GM13977 (cell line): ENCODE measurements at regions not wholly inside any gene's neighbourhood (a gene's known extent, or its start where the extent isn't known, plus 50 kb on each side); places are given as distances from the start of the nearest gene placed in this dataset.
"Not testable (repeated sequence)": the region's sequence is repeated elsewhere in the genome, so short reads cannot be mapped to it uniquely, and the experiment has no call there.

Source experiments
- DNase-seq: peaks from one replicate; pipeline ENCODE4 v3.0.0; 2012; ENCODE audit warnings: low spot score
- in situ Hi-C: fragments of 300-500 bp; cut with MboI; formaldehyde crosslinking; loops from one replicate; pipeline ENCODE4 v1.12.0; 2022; ENCODE audit warnings: low sequenced_read_pairs, low pct_unique_long_range_greater_than_20kb, mixed read lengths, inconsistent platforms; ENCODE audit not compliant: unreplicated experiment
- TF ChIP-seq, protein P1 (sequence below): IDR thresholded peaks from 2 replicates; pipeline ENCODE4 v1.5.1; 2012; ENCODE audit warnings: mild to moderate bottlenecking, control low read depth; ENCODE audit not compliant: insufficient read depth; ENCODE audit errors: extremely low read depth, missing control alignments

DNA sequence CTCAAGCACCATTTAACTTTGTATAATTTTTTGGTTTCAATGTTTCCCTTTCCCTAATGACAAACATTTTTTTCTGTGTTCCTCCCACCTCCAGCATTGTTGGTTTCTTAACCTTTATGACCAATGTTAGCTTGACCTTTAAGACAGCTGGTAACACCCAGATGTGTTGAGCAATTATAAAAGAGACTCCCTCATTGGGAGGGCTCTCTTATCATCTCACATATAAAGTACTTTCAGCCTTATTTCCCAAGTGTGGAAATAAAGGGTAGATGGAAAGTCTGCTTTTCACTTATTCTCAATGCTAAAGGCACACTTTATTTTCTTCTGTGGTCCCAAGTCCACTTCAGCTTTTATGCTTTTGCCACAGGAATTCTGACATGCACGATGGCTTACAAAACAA, 1420.4 kb downstream of the RAPGEF2 start:
- TF ChIP-seq, protein P1, sequence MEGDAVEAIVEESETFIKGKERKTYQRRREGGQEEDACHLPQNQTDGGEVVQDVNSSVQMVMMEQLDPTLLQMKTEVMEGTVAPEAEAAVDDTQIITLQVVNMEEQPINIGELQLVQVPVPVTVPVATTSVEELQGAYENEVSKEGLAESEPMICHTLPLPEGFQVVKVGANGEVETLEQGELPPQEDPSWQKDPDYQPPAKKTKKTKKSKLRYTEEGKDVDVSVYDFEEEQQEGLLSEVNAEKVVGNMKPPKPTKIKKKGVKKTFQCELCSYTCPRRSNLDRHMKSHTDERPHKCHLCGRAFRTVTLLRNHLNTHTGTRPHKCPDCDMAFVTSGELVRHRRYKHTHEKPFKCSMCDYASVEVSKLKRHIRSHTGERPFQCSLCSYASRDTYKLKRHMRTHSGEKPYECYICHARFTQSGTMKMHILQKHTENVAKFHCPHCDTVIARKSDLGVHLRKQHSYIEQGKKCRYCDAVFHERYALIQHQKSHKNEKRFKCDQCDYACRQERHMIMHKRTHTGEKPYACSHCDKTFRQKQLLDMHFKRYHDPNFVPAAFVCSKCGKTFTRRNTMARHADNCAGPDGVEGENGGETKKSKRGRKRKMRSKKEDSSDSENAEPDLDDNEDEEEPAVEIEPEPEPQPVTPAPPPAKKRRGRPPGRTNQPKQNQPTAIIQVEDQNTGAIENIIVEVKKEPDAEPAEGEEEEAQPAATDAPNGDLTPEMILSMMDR = no peak
- in situ Hi-C loops = no loop called here
- DNase-seq = no peak

DNA sequence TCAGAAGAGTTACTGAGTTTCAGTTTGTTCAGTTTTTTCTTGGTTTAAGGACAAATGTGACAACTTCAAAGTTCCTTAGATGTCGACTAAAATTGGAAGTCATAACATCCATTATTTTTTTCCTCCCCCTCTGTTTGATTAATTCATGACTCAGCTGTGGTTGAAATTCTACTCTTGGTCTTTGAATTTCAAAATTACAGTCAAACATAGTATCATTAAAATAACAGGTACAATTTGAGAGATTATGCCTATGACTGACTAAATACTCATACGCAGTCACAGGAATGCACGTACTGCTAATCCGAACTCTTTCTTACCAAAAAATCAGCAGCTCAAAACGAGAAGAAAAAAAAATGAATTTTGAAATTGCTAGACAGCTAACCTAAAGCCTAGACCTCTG, 1434.8 kb downstream of the RAPGEF2 start:
- TF ChIP-seq, protein P1 = no peak
- in situ Hi-C loops = no loop called here
- DNase-seq = no peak

DNA sequence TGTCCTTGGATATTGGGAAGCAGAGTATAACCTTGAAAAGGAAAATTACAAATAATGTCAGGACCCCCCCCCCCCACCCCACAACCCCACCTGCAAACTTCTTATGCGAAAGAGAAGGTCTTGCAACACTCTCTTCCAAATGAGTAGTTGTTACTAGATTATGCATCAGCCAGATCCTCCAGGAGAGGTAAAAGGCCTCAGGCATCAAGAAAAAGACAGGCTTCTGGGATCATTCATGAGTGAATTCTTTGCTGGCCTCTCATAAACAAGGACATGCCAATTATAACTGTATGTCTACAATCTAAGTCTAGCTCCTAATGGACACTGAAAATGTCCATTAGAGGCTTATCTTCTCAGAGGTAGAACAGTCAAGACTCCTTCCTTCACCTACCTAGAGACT, 1443.3 kb downstream of the RAPGEF2 start:
- TF ChIP-seq, protein P1 = no peak
- DNase-seq = no peak
- in situ Hi-C loops = no loop called here

DNA sequence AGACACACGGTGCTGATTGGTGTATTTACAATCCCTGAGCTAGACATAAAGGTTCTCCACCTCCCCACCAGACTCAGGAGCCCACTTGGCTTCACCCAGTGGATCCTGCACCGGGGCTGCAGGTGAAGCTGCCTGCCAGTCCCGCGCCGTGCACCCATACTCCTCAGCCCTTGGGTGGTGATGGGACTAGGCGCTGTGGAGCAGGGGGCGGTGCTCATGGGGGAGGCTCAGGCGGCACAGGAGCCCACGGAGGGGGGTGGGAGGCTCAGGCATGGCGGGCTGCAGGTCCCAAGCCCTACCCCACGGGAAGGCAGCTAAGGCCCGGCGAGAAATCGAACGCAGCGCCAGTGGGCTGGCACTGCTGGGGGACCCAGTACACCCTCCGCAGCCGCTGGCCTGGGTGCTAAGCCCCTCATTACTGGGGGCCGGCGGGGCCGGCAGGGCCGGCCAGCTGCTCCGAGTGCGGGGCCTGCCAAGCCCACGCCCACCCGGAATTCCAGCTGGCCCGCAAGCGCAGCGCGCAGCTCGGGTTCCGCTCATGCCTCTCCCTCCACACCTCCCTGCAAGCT, 1447.2 kb downstream of the RAPGEF2 start:
- in situ Hi-C loops, DNase-seq: not testable (repeated sequence)

DNA sequence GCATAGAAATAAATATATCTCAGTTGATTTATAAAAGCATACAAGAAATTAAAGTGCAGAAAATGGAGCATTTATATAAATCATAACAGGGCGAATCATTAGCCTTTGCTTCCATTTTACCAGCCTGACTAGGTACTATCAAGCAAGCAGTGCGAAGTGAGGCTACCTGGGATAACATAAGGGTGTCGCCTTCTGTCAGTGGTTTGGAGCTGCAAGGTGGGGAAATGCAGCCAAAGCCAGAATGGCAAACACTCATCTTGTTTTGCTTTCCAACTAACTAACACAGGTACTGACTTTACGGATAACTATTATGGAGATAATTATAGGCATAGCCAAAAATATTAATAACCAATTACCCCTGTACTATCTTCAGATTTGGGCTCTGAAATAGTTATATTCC, 1459.8 kb downstream of the RAPGEF2 start:
- in situ Hi-C loops = no loop called here
- TF ChIP-seq, protein P1 = no peak
- no peak for DNase-seq

DNA sequence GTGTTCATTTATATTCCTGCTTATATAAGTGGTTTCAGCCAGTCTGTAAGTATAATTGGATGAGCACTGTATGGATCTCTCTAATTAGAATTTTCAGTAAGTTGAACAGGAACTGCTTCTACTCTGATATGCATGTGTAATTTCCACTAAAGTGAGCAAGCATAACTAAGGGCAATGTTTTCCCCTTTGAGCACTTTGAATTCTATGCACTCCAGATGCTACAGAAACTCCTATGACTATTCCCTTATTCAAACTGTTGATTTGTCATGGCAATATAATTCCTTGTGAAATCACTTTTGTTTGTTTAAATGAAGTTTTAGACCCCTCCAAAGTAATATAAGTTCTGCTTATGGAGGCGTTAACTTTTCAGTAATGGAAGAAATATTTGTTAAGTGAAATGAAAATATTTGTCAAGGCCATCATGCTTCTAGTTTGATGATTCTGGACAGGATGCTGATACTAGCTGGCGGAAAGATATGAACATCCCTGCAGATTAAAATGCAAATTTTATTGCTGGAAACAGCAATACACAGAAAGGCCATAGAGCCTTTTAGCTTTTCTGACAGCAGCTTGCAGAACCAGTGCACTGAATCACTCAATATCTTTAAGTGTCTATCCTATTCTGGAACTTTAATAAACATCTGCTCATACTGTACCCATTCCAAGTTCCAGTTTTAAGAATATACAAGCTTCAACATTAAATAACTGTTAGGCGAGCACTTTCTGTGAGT, 1460.8 kb downstream of the RAPGEF2 start:
- no peak for DNase-seq
- in situ Hi-C loops = no loop called here

DNA sequence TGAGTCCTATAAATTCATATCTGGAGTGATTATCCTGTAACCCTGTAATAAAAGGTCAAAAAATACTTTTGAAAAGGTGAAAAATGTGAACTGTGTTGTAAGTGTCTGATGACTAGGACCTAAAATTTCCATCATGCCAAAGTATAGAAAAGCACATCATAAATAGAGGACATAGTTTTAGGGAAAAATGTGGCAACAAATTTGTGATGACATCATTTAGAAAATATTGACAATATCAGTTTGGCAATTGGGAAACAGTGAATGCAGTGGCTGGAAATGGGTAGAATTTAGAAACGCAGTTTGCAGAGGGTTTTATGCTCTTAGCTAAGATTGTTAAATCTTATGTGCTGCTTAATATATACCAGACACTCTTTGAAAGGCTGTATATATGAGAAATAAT, 1464.8 kb downstream of the RAPGEF2 start:
- in situ Hi-C loops = no loop called here
- no peak for DNase-seq
- TF ChIP-seq, protein P1 = no peak

More for the DNA sequence above, 1460.8 kb downstream of the RAPGEF2 start:
- TF ChIP-seq, protein P1 = no peak
